WTC11 (cell line): ENCODE measurements at regions not wholly inside any gene's neighbourhood (a gene's known extent, or its start where the extent isn't known, plus 50 kb on each side); places are given as distances from the start of the nearest gene placed in this dataset.

Experiments used
- ATAC-seq: fragments of 200-7000 bp; cut with Tn5 transposase; 2 replicates; pipeline ENCODE4 v1.10.0; 2021; ENCODE audit warnings: mild to moderate bottlenecking, moderate library complexity
- CTCF ChIA-PET: fragments of 300-600 bp; sonication (Branson Sonifier 250); formaldehyde crosslinking; loops from one replicate; lab custom pipeline; 2021; ENCODE audit warnings: antibody characterized with exemption; lab: Charles Lee
- POLR2A ChIA-PET: fragments of 350-600 bp; sonication (Branson Sonifier 250); formaldehyde crosslinking; loops from one replicate; lab custom pipeline; 2021; ENCODE audit warnings: antibody characterized with exemption; lab: Charles Lee
- DNase-seq: peaks from one replicate; pipeline ENCODE4 v3.0.0; 2021; ENCODE audit warnings: low spot score
- H3K27ac Mint-ChIP-seq: 2 replicates; pipeline ENCODE4 v1.8.0; 2021; ENCODE audit warnings: mixed read lengths
- H3K27me3 Mint-ChIP-seq: 2 replicates; pipeline ENCODE4 v1.8.0; 2021; ENCODE audit warnings: low read depth, mild to moderate bottlenecking, moderate library complexity, mixed read lengths
- H3K36me3 Mint-ChIP-seq: 2 replicates; pipeline ENCODE4 v1.8.0; 2021; ENCODE audit warnings: mixed read lengths
- H3K4me1 Mint-ChIP-seq: 2 replicates; pipeline ENCODE4 v1.8.0; 2022; ENCODE audit warnings: mixed read lengths
- H3K4me3 Mint-ChIP-seq: 2 replicates; pipeline ENCODE4 v1.8.0; 2021; ENCODE audit warnings: mild to moderate bottlenecking, moderate library complexity, mixed read lengths
- H3K9me3 Mint-ChIP-seq: 2 replicates; pipeline ENCODE4 v1.8.0; 2021; ENCODE audit warnings: mixed read lengths
- AFF4 ChIP-seq: sonication (generic); formaldehyde crosslinking; IDR thresholded peaks from 2 replicates; pipeline ENCODE4 v1.8.1; 2023; ENCODE audit warnings: mild to moderate bottlenecking, missing genetic modification reagents, borderline replicate concordance
- CDX4 ChIP-seq: fragments of 250-450 bp; sonication (Bioruptor Pico); IDR thresholded peaks from 2 replicates; pipeline ENCODE4 v1.9.0; 2021; ENCODE audit warnings: moderate library complexity, mild to moderate bottlenecking, inconsistent platforms, borderline replicate concordance
- CREB1 ChIP-seq: sonication (generic); formaldehyde crosslinking; IDR thresholded peaks from 2 replicates; pipeline ENCODE4 v1.8.0; 2023; ENCODE audit warnings: mild to moderate bottlenecking, missing genetic modification reagents
- ESRRA ChIP-seq: sonication (generic); formaldehyde crosslinking; IDR thresholded peaks from 2 replicates; pipeline ENCODE4 v1.8.1; 2022; ENCODE audit warnings: mild to moderate bottlenecking, missing genetic modification reagents, borderline replicate concordance
- NFE2L1 ChIP-seq: sonication (generic); formaldehyde crosslinking; IDR thresholded peaks from 2 replicates; pipeline ENCODE4 v1.8.1; 2023; ENCODE audit warnings: missing genetic modification reagents
- NR1H2 ChIP-seq: sonication (generic); formaldehyde crosslinking; IDR thresholded peaks from 2 replicates; pipeline ENCODE4 v1.9.0; 2021; ENCODE audit warnings: mild to moderate bottlenecking, moderate library complexity, missing genetic modification reagents
- NR2C2 ChIP-seq: sonication (generic); formaldehyde crosslinking; IDR thresholded peaks from 2 replicates; pipeline ENCODE4 v1.8.0; 2022; ENCODE audit warnings: mild to moderate bottlenecking, missing genetic modification reagents
- USF1 ChIP-seq: sonication (generic); formaldehyde crosslinking; IDR thresholded peaks from 2 replicates; pipeline ENCODE4 v1.8.0; 2022; ENCODE audit warnings: mild to moderate bottlenecking, missing genetic modification reagents
- ZBTB43 ChIP-seq: sonication (generic); formaldehyde crosslinking; IDR thresholded peaks from 2 replicates; pipeline ENCODE4 v1.8.1; 2023; ENCODE audit warnings: mild to moderate bottlenecking, missing genetic modification reagents
- ZNF121 ChIP-seq: sonication (generic); formaldehyde crosslinking; IDR thresholded peaks from 2 replicates; pipeline ENCODE4 v1.8.0; 2023; ENCODE audit warnings: missing genetic modification reagents
- ZNF281 ChIP-seq: sonication (generic); formaldehyde crosslinking; IDR thresholded peaks from 2 replicates; pipeline ENCODE4 v1.8.0; 2023; ENCODE audit warnings: mild to moderate bottlenecking, missing genetic modification reagents
- ZNF396 ChIP-seq: fragments of 250-450 bp; sonication (Bioruptor Pico); IDR thresholded peaks from 2 replicates; pipeline ENCODE4 v1.8.0; 2021; ENCODE audit warnings: mild to moderate bottlenecking, moderate library complexity, borderline replicate concordance
- TF ChIP-seq, protein P1 (sequence below): sonication (generic); formaldehyde crosslinking; IDR thresholded peaks from 2 replicates; pipeline ENCODE4 v1.8.1; 2023; ENCODE audit warnings: mild to moderate bottlenecking, moderate library complexity, missing genetic modification reagents
- TF ChIP-seq, protein P2 (sequence below): sonication (generic); formaldehyde crosslinking; IDR thresholded peaks from 2 replicates; pipeline ENCODE4 v1.8.0; 2022; ENCODE audit warnings: mild to moderate bottlenecking, missing genetic modification reagents

DNA sequence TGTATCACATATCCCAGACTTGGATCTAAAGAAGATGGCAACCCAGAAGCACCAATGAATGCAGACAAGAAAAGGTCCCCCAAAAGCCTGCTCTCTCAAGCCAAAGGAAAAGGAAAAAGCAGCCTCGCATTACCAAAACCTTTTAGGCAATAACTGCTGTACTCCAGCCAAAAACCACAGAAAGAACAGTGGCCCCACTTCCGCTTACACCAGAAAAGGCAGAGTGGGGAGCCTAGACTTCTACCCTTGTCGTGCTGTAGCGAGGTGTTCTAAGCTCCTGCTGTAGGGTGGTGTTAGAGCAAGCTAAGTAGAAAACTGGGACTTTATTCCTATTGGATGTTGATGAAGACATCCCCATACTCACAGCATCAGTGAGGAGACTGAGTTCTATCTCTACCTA, 244.0 kb upstream of the RXFP2 start:
- ATAC-seq (no peak), DNase-seq (no peak)
- Mint-ChIP-seq H3K9me3 (peaks cover 45% of the 10 kb centered on the region), H3K4me1 (no peaks in the 10 kb centered on the region), H3K4me3 (no peak overlapping the region), H3K27me3 (no peaks in the 10 kb centered on the region; the same call in 1 of the 2 replicates), H3K36me3 (peaks cover 19% of the 10 kb centered on the region), H3K27ac (no peak overlapping the region)
- TF ChIP-seq NFE2L1 (CRISPR knock-in tag) (no peak), ZNF396 (no peak), USF1 (CRISPR knock-in tag) (no peak), NR1H2 (CRISPR knock-in tag) (no peak), CDX4 (CRISPR knock-in tag) (no peak), ESRRA (no peak), CREB1 (CRISPR knock-in tag) (no peak), ZNF121 (CRISPR knock-in tag) (no peak), ZNF281 (no peak), ZBTB43 (CRISPR knock-in tag) (no peak), AFF4 (CRISPR knock-in tag) (no peak), NR2C2 (CRISPR knock-in tag) (no peak)
- TF ChIP-seq, protein P1, sequence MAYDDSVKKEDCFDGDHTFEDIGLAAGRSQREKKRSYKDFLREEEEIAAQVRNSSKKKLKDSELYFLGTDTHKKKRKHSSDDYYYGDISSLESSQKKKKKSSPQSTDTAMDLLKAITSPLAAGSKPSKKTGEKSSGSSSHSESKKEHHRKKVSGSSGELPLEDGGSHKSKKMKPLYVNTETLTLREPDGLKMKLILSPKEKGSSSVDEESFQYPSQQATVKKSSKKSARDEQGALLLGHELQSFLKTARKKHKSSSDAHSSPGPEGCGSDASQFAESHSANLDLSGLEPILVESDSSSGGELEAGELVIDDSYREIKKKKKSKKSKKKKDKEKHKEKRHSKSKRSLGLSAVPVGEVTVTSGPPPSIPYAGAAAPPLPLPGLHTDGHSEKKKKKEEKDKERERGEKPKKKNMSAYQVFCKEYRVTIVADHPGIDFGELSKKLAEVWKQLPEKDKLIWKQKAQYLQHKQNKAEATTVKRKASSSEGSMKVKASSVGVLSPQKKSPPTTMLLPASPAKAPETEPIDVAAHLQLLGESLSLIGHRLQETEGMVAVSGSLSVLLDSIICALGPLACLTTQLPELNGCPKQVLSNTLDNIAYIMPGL = no peak
- TF ChIP-seq, protein P2, sequence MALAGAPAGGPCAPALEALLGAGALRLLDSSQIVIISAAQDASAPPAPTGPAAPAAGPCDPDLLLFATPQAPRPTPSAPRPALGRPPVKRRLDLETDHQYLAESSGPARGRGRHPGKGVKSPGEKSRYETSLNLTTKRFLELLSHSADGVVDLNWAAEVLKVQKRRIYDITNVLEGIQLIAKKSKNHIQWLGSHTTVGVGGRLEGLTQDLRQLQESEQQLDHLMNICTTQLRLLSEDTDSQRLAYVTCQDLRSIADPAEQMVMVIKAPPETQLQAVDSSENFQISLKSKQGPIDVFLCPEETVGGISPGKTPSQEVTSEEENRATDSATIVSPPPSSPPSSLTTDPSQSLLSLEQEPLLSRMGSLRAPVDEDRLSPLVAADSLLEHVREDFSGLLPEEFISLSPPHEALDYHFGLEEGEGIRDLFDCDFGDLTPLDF (CRISPR knock-in tag) = no peak
- ChIA-PET POLR2A (no interaction called here), CTCF (interaction anchor here (1.1 kb wide), 1 partner anchor 204 kb away, joined by 3 read pairs; no protein-coding TSS in a partner anchor)
